ENCODE measurements at regions not wholly inside any gene's neighbourhood (a gene's known extent, or its start where the extent isn't known, plus 50 kb on each side); places are given as distances from the start of the nearest gene placed in this dataset.

DNA sequence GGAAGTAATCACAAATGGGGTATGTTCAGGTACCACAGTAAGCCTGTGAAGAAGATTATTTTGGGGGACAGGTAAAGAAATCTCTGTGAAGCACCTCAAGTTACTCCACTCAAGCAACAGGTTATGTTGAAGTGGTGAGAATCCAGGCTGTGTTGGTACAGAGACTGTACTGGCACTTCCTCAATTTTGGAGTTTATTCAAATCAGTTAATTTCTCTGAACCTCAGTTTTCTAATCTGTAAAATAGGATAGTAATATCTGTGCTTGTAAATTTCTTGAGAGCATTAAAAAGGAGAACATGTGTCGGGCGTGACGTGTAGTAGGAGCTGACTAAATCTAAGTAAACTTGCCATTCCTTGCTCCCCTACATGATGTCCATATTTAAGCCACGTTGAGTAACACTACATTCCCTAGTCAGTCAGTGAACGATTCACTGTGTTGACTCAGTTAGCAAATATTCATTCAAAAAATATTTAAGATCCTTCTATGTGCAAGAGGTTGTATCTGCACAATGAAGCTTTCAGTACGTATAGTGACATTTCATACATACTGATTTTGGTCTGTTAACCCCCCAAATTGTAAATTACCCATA is 504.2 kb downstream of the ZEB2 start:
- Histone ChIP-seq H3K79me2 (ENCODE audit: control insufficient read depth, insufficient read depth, low read length) (no peaks in the 10 kb centered on the region), H2AFZ (ENCODE audit: low read depth, low read length) (no peak overlapping the region), H3K9me1 (ENCODE audit: control insufficient read depth, insufficient read depth, low read length) (no peaks in the 10 kb centered on the region), H3K4me1 (replicated peaks in 1 of 2; ENCODE audit: control insufficient read depth in 2 of 2, insufficient read depth in 2 of 2, low read length in 2 of 2) (peaks cover 0 to 3% of the 10 kb centered on the region in 2 experiments; a peak in 2 of 5 replicates), H3K4me2 (ENCODE audit: insufficient read depth, low read length) (no peak overlapping the region), H3K36me3 (ENCODE audit: control insufficient read depth, insufficient read depth, low read length) (no peaks in the 10 kb centered on the region), H3K9me3 (replicated peaks; ENCODE audit: control insufficient read depth, insufficient read depth, low read depth, low read length) (no peaks in the 10 kb centered on the region), H3K4me3 (no peak overlapping the region), H3K9ac (ENCODE audit: insufficient read depth in 1 of 2, low read depth in 2 of 2, low read length in 2 of 2) (no peak overlapping the region), H3K27ac (ENCODE audit: extremely low read depth, low read depth, low read length) (no peak overlapping the region), H3K27me3 (ENCODE audit: control insufficient read depth in 2 of 2, insufficient read depth in 2 of 2, low read length in 2 of 2) (no peaks in the 10 kb centered on the region), H4K20me1 (replicated peaks; ENCODE audit: control insufficient read depth, insufficient read depth, low read length) (no peaks in the 10 kb centered on the region)
- DNase-seq (ENCODE audit: extremely low read depth in 1 of 4, low spot score in 3 of 4) = no peak
- in situ Hi-C loops (cut with MboI) (no loop called here), intact Hi-C loops (cut with micrococcal nuclease) (no loop called here)
- peak; percentile 59 for TF ChIP-seq ADNP (tag; IDR thresholded peaks at IDR 0.05)
- peak; percentile 53; the same call in 1 of the 2 replicates for TF ChIP-seq BCOR (IDR thresholded peaks at IDR 0.05)
- TF ChIP-seq, protein P1, sequence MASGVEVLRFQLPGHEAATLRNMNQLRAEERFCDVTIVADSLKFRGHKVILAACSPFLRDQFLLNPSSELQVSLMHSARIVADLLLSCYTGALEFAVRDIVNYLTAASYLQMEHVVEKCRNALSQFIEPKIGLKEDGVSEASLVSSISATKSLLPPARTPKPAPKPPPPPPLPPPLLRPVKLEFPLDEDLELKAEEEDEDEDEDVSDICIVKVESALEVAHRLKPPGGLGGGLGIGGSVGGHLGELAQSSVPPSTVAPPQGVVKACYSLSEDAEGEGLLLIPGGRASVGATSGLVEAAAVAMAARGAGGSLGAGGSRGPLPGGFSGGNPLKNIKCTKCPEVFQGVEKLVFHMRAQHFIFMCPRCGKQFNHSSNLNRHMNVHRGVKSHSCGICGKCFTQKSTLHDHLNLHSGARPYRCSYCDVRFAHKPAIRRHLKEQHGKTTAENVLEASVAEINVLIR (CRISPR knock-in tag; IDR thresholded peaks at IDR 0.05) = no peak
- peak; percentile 75 for TF ChIP-seq RBM25 (IDR thresholded peaks at IDR 0.05; ENCODE audit: low read depth, low read length, severe bottlenecking)
- TF ChIP-seq HSF4 (CRISPR knock-in tag; IDR thresholded peaks at IDR 0.05; ENCODE audit: borderline replicate concordance) = no peak
- TF ChIP-seq CBX8 (IDR thresholded peaks at IDR 0.05; ENCODE audit: borderline replicate concordance, extremely low read depth, low read depth, low read length, poor library complexity, severe bottlenecking) = no peak
- no peak for ATAC-seq
- POLR2A ChIA-PET = interaction anchor here (1.2 to 1.3 kb wide), 2 partner anchors 11 to 13 kb away, joined by 3 to 4 read pairs; no protein-coding TSS in a partner anchor
- FAIRE-seq = no peak
- CTCF ChIA-PET (ENCODE audit: low intra/inter-chr PET ratio) = interaction anchor here (0.6 kb wide), 1 partner anchor 431 kb away, joined by 3 read pairs; no protein-coding TSS in a partner anchor
- no TSS peak for BruUV-seq (replicated peaks)
- WGBS (ENCODE audit: insufficient coverage, low coverage, missing lambda C conversion rate) = 65% methylated on average over 6 of the region's 6 CpGs
